Retinal pigment epithelial cell (primary cell): ENCODE measurements at regions not wholly inside any gene's neighbourhood (a gene's known extent, or its start where the extent isn't known, plus 50 kb on each side); places are given as distances from the start of the nearest gene placed in this dataset.

Experiments used
- DNase-seq: peaks from one replicate; pipeline ENCODE4 v3.0.0-alpha.2; 2010; ENCODE audit warnings: low read depth
- H3K4me3 ChIP-seq: 2 replicates; pipeline ENCODE4 v1.5.1; 2011; ENCODE audit warnings: mild to moderate bottlenecking, low read length, control low read depth, moderate library complexity
- CTCF ChIP-seq: conservative IDR thresholded peaks from 2 replicates; pipeline ENCODE4 v1.5.1; 2011; ENCODE audit warnings: low read depth, low read length, control low read depth, inconsistent platforms

DNA sequence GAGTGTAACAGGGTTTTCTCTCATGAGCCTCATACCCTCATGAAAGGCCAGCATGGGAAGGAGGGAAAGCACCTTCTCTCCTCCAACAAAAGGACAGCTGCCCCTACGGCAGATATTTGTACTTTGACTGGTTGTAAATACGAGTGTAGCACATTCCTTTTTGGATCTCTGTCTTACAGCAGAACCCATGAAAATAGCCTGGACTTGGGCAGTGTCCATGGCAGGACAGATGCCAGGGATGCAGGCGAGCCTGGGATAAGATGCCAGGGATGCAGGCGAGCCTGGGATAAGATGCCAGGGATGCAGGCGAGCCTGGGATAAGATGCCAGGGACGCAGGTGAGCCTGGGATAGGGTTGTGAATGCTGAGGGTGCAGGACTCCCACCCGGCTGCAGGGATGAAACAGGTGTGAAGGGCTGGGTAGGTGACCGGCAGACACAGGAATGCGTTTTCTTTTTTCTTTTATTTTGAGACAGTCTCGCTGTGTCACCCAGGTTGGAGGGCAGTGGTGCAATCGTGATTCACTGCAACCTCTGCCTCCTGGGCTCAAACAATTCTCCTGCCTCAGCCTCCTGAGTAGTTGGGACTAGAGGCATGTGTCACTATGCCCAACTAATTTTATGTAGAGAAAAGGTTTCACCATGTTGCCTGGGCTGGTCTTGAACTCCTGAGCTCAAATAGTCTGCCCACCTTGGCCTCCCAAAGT is 120.0 kb downstream of the BEGAIN start:
- TF ChIP-seq CTCF = no peak
- no peak for DNase-seq
- no peak overlapping the region for H3K4me3 ChIP-seq

GRCh38 chr14:100467939-100468338 is 119.3 kb downstream of the BEGAIN start:
- no peak overlapping the region for H3K4me3 ChIP-seq
- no peak for TF ChIP-seq CTCF
- no peak for DNase-seq

- no peak overlapping the region for H3K4me3 ChIP-seq
- TF ChIP-seq CTCF = no peak
- DNase-seq = no peak
Measured at GRCh38 chr14:100468557-100468956, 118.7 kb downstream of the BEGAIN start.

- no peak for TF ChIP-seq CTCF
- DNase-seq = no peak
- H3K4me3 ChIP-seq = no peak overlapping the region
Measured at GRCh38 chr14:100469632-100470522, 117.3 kb downstream of the BEGAIN start.

DNA sequence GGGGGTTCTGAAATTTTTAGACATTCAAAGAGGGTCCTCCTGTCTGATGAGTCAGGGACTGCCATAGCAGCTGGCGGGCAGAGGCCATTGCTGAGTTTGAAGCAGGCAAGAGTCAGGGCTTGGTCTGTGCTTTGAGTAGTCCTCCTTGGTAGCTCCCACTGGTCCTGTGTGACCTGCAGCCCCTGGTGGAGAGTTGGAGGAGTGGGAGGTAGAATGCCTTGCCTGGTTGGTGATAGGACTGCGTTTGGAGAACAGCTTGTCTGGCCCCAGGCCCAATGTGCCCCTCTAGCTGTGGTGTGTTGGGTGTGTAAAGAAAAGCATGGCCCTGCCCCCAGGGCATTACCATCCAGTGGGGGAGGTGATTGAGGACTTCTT is 116.7 kb downstream of the BEGAIN start:
- no peak overlapping the region for H3K4me3 ChIP-seq
- TF ChIP-seq CTCF = peak; percentile 2
- DNase-seq = no peak

GRCh38 chr14:100471441-100472093 is 115.7 kb downstream of the BEGAIN start:
- TF ChIP-seq CTCF = no peak
- no peak for DNase-seq
- H3K4me3 ChIP-seq = no peak overlapping the region
